ENCODE measurements at regions not wholly inside any gene's neighbourhood (a gene's known extent, or its start where the extent isn't known, plus 50 kb on each side); places are given as distances from the start of the nearest gene placed in this dataset.

DNA sequence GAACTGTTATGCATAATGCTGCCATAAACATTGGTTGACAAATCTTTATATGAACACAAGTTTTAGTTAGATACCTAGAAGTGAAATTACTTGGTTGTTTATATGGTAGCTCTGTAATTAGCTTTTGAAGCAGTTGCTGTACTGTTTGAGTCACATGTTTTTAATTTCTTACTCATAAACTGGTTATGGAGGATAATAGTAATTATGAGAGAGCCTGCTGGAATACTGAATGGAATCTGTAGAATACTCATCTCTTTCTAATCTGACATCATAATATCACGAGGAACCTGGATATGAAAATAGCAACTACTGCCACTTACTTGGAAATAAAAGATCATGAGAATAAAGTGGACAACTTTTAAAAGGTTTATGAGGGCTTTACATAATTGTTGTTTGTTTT, 509.2 kb downstream of the CETN3 start:
- no peak for DNase-seq (ENCODE audit: low read depth)
- H3K4me3 ChIP-seq (ENCODE audit: low read length): no peak overlapping the region
- TF ChIP-seq, protein P1, sequence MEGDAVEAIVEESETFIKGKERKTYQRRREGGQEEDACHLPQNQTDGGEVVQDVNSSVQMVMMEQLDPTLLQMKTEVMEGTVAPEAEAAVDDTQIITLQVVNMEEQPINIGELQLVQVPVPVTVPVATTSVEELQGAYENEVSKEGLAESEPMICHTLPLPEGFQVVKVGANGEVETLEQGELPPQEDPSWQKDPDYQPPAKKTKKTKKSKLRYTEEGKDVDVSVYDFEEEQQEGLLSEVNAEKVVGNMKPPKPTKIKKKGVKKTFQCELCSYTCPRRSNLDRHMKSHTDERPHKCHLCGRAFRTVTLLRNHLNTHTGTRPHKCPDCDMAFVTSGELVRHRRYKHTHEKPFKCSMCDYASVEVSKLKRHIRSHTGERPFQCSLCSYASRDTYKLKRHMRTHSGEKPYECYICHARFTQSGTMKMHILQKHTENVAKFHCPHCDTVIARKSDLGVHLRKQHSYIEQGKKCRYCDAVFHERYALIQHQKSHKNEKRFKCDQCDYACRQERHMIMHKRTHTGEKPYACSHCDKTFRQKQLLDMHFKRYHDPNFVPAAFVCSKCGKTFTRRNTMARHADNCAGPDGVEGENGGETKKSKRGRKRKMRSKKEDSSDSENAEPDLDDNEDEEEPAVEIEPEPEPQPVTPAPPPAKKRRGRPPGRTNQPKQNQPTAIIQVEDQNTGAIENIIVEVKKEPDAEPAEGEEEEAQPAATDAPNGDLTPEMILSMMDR (conservative IDR thresholded peaks at IDR 0.05; ENCODE audit: low read depth, low read length): no peak

DNA sequence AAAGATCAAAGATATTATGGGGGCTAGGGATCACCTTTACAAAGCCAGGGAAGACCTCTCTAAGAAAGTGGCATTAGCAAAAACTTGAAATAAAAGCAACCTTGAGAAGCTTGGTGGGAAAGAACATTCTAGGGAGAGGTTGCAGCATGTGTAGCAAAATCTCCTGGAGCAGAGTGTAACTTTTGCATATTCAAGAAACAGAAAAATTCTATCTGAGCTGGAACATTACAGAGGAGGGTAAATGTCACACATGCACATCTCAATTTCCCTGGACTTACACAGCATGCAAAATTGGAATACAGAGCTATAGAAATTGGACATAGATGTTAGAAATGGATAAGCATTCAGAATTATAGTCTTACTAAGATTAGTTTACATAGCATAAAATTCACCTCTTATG, 510.0 kb downstream of the CETN3 start:
- TF ChIP-seq, protein P1 (conservative IDR thresholded peaks at IDR 0.05; ENCODE audit: low read depth, low read length): no peak
- no peak for DNase-seq (ENCODE audit: low read depth)
- no peak overlapping the region for H3K4me3 ChIP-seq (ENCODE audit: low read length)

DNA sequence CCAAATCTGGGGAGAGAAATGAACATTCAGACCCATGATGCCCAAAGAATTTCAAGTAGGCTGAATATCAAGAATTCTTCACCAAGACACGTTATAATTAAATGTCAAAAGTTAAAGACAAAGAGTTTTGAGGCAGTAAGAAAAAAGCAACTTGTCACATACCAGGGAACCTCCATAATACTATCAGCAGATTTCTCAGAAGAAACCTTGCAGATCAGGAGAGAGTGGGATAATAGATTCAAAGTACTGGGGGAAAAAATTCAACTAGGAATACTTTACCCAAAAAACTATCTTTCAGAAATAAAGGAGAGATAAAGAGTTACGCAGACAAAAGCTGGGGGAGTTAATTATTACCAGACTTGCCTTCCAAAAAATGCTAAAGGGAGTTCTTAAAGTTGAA, 516.0 kb downstream of the CETN3 start:
- H3K4me3 ChIP-seq (ENCODE audit: low read length): no peak overlapping the region
- TF ChIP-seq, protein P1 (conservative IDR thresholded peaks at IDR 0.05; ENCODE audit: low read depth, low read length): no peak
- DNase-seq (ENCODE audit: low read depth): no peak

DNA sequence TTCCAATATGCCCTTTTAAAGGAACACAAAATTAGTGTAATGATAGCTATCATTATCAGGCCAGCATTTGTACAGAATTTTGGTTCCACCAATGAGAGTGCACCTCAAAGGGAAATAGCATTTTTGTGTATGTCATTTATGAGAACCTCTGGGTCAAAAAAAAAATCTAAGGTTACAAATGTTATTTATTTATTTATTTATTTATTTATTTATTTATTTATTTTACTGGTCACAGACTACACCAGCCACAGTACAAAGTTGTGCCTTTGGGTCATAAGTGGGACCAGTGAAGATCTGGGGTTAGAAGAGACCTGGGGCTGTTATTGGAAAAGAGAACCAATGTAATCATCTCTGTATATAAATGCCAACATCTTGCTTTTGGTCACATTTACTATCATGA, 523.9 kb downstream of the CETN3 start:
- DNase-seq (ENCODE audit: low read depth): no peak
- no peak overlapping the region for H3K4me3 ChIP-seq (ENCODE audit: low read length)
- TF ChIP-seq, protein P1 (conservative IDR thresholded peaks at IDR 0.05; ENCODE audit: low read depth, low read length): no peak

DNA sequence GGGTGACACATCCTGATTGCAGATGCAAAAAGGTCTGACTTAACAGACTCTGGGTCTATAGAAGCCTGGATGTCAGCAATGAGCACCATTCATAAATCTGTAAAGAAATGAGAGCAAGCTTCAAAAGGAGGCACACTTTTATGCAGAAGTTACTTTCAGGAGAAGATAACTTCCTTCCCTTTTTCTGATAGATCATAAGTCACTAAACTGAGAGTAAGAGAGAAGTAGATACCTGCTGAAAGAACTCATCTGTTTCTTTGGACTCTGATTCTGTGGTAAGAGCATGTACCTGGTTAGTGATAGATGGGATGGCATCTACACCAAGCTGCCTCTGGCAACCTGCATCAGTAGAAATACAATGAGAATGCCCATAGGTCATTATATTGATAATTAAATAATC, 525.6 kb downstream of the CETN3 start:
- TF ChIP-seq, protein P1 (conservative IDR thresholded peaks at IDR 0.05; ENCODE audit: low read depth, low read length): no peak
- no peak for DNase-seq (ENCODE audit: low read depth)
- no peak overlapping the region for H3K4me3 ChIP-seq (ENCODE audit: low read length)

DNA sequence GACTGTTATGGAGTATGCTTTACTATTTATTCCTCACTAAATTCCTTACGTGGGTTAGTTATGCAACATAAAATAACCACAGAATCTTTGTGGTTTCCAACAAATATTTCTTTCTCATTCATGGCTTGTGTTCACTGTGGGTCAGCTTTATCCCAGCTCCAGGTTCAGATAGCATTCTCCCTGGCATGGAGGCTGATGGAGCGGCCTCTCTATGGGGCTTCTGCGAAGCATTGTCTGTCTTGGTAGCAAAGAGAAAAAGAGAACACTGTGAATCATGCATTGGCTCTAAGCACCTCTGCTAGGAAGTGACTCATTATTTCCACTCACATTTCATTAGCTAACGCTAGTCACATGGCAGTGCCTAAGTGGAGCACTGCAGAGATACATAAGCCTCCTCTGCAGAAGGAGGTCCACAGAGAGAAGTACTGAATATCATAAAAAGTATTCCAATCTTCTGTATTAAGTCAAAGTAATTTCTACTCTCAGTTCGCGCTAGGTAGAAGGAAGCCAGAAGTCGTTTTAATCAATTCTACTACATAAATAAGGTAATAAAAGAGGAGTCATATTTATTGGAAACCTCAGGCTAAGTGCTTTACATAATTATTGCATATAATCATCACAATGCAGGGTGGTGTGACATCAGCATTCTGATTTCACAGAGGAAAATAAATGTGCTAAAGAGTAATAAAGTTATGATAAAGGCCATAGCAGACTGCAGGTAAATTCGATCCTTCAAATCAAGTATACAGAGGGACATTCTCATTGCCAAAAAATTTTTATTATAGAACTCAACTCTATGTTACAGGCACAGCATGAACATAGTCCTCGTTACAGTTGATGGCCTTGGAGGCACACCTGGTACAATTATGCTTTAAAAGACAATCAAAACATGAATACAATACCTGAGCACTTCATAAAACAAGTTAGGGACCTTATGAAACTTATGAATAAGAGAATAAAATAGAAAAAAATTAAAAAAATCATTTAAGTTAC, 531.1 kb downstream of the CETN3 start:
- peak; percentile 69 for DNase-seq (ENCODE audit: low read depth)
- H3K4me3 ChIP-seq (ENCODE audit: low read length): no peak overlapping the region
- TF ChIP-seq, protein P1 (conservative IDR thresholded peaks at IDR 0.05; ENCODE audit: low read depth, low read length): no peak

DNA sequence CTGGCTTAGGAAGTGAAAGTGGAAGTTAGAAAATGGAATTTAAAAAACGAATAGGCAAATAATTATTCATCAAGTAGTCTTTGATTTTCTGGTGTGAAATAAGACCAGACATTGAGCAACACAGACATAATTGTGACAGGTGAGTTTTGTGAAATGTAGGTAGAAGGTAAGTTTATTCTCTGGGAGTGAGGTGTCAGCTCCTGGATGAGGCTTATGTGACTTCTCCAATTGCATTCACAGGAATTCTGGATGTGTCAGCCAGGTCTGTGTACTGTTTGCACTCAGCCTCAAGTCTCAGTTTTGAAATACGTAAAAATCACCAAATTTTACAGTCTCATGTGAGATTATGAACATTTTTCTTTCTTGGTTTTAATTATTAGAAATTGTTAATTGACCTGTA, 537.6 kb downstream of the CETN3 start:
- no peak for DNase-seq (ENCODE audit: low read depth)
- TF ChIP-seq, protein P1 (conservative IDR thresholded peaks at IDR 0.05; ENCODE audit: low read depth, low read length): no peak
- H3K4me3 ChIP-seq (ENCODE audit: low read length): no peak overlapping the region

Measured in retinal pigment epithelial cell (primary cell).